ENCODE measurements at regions not wholly inside any gene's neighbourhood (a gene's known extent, or its start where the extent isn't known, plus 50 kb on each side); places are given as distances from the start of the nearest gene placed in this dataset.

- TF ChIP-seq CTCF (IDR thresholded peaks at IDR 0.05) (no peak), POLR2AphosphoS5 (IDR thresholded peaks at IDR 0.05) (no peak)
Measured at GRCh38 chr6:92000112-92000511, 1413.2 kb upstream of the MAP3K7 start.

All from breast epithelium (tissue), 3 donors.